ENCODE measurements at regions not wholly inside any gene's neighbourhood (a gene's known extent, or its start where the extent isn't known, plus 50 kb on each side); places are given as distances from the start of the nearest gene placed in this dataset.

DNA sequence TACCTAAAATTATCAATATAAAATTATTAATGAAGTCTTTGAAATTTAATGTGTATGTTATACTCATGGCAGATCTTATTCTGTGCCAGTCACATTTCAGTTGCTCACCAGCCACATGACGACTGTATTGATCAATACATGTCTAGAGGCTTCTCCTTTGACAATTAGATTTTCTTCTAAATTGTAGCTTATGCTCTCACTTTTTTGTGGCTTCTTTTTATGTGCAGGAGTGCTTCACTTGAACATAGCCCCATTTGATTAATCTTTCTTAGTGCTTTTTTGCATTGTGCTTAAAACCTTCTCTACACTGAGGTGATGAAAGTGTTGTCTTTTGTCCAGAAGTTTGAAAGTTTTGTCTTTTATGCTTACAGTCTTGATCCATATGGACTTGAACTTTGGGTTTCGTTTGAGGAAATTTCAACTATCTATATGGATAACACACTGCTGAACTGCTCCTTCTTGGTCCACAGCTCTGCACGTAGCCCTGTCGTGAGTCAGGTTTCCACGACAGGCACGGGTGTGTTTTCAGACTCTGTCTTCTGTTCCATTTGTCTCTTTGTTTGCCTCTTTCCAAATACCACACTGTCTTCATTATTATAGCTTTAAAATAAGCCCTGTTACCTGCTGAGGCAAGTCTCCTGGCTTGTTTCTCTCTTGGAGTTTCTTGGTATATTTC is 393.9 kb upstream of the CFAP20DC start:
- no peak for DNase-seq

DNA sequence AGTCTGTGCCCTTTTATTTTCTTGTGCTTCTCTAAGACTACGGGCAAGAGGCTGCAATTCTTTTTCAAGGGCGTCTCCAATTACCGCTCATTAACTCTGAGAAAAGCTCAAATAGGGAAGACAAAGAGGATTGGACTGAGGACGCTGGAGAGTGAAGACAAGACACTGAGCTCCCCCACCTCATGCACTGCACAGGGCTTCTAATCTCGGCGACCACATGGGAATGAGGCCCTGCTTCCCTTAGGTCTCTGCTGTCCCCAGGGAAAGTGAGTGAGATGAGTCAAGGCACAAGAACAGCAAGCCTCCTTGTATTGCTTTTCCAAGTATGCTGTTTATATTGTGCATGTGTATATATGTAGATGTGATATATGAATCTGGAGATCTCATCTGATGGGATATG is 392.2 kb upstream of the CFAP20DC start:
- DNase-seq: no peak

DNA sequence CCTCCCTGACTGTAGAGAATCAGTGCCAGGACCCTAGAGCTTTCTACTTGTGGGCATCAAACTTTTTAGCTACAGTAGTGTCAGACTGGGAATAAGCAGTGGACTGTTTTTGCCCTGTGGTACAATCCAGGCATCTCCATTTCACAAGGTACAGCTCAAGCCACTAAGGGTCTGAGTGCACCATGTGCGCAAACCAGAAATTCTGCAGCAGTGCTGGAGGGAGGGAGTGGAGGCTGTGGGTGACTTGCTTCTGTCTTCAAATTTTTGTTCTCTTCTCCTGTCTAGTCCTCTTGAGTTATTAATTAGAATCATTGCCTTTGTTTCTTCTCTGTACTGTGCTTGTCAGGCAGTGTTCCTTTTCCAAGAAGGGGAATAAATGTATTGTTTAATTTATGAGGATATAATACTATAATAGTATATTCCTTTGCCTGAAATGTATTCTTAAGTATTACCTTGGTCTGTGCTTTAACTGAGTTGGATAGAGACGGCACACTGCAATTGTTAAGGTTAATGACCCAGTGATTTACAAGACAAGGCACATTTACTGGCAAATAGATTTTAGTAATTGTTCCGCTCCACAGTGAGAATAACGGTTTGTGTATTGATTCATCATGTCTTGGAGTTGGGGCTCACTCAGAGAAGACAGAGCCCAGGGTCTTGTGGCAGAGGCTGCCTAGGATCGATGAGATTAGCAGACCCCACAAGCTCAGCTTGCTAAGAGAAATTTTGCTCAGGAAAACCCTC is 390.6 kb upstream of the CFAP20DC start:
- no peak for DNase-seq

DNA sequence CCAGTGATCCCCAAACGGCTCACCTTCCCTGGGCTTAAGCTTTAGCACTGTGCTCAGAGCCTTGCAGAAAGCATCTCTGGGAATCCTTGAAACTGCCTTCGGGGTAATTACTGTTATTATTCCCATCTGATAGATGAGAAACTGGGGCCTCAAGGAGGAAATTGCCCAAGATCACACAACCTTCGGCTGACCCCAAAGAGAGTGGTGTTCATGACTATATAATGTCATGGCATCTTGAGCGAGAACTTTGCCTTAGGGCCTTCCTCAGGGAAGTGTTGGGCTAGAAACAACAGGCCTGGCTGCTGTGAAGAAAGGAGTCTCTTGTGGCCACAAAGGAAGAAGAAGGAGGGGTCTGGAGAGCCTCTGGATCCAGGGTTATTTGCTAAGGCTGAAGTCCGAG is 388.7 kb upstream of the CFAP20DC start:
- no peak for DNase-seq

DNA sequence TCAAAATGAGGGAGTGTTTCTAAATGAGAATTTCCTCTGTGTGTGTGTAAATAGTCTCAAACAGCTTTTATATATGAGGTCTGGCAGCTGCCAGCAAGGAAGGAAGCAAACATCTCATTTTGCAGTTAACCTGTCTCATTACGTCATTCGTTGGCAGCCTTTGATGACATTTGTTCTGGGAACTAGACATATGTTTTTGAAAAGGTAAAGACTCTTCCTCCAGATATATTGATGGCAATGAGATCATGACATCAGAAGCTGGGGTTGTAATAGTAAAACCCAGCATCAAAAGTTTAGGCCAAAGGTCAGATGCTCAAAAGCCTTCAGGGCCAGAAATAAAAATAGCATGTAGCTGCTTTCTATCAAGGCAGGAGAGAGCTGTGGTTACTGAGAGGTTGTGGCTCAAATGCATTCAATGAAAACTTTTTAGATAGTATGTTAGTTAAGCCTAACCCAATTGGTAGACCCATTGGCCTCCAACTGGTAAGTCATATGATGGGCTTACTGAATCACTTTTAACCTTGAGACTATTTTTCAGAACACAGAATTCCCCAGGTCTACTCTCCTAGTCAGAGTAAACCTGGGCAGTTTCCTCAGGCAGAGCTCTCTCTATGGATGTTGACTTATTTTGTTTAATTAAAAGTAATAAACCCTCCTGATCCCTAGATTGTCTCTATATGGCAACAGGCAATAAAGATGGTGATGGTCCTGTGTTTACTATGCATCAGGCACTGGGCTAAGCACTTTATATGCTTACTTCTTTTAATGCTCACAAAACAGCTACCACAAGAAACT is 386.5 kb upstream of the CFAP20DC start:
- no peak for DNase-seq

DNA sequence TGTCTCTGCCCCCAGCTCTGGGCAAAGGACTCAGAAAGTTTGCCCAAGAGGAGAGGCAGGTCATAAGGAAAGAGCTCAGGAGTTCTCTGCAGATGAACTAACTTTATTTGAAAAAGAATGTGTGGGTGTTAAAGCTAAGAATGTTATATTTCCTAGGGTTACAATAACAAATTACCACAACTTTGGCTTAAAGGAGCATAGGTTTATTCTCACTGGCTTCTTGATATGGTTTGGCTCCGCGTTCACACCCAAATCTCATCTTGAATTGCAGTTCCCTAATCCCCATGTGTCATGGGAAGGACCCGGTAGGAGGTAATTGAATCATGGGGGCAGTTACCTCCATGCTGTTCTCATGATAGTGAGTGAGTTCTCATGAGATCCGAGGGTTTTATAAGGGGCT is 383.7 kb upstream of the CFAP20DC start:
- no peak for DNase-seq

DNA sequence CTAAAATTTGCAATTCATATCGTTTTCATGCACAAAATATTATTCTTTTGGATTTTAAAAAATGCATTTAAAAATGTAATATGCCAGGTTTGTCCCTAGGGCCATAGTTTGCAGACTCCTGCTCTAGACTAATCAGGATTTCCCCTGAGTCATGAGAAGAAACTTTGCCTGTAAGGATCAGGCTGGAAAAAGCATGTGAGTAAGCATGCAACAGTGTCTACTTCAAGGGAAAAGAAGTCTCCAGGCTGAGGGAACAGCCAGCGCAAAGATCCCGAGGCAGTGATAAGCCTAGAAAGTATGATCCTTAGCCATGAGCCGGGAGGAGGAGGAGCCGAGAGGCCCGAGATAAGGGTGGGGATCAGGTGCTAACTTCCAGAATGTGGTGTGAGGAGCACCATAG is 382.8 kb upstream of the CFAP20DC start:
- no peak for DNase-seq

DNA sequence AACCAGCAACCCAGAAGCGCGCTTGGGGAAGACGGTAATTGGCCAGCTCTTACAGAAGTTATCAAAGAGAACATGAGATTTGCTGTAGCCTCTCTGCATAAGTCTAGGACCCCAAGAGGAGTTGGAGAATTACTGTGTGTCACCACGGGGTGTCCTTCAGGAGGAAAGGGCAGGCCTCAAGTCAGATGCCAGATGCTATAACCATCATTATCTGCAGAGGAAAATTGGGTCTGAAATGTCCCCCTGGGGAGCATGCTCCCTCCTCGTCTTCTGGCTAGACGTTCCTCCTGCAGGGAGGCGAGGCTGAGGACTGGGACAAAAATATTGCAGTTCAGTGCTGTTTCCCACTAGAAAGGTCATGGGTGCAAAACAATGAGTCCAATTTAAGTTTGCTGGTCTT is 380.5 kb upstream of the CFAP20DC start:
- no peak for DNase-seq

DNA sequence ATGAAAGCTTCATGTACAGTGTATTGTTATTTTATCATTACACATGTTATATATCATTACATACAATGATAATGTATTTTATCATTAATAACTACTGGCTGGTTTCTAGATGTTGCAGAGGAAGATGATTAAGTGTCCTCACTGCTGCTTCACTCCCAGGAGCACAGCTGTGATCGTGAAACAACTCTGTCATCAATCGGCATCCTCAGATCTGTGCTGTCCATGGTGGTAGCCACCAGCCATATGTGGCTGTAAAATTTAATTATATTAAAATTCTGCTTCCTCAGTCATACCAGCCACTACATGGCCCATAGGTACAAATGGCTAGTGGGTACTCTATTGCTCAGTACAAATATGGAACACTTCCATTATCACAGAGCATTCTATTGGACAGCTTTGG is 379.4 kb upstream of the CFAP20DC start:
- no peak for DNase-seq

DNA sequence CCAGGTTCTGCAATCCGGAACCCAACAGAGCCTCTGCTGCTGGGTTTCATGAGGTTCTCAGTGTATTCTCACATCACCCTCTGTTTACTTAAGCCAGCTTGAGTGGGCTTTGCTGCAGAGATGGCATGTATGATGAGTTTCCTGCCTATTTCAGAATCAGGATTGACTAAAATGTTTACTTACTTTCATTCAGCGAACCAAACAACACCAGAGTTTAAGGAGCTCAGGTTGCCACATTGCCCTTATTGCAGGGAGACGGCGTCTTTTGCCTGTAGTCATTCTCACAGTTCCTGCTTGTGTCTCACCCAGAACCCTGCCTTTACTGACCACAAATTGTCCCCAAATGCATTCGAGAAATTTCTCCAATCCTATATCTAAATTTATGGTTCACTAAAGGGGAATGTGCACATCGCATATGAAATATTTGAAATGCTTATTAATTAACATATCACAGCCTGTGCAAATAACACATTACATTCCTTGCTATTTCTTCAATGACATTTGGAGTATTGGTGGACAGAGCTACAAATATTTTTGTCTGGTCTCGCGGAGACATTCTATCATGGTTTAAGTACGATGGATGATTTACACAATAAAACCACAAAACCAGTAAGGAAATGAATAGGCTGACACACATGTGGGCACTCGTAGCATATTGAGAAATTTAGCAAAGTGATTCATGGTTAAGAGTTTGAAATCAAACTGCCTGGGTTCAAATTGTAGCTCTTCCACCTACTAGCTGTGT is 377.2 kb upstream of the CFAP20DC start:
- no peak for DNase-seq

DNA sequence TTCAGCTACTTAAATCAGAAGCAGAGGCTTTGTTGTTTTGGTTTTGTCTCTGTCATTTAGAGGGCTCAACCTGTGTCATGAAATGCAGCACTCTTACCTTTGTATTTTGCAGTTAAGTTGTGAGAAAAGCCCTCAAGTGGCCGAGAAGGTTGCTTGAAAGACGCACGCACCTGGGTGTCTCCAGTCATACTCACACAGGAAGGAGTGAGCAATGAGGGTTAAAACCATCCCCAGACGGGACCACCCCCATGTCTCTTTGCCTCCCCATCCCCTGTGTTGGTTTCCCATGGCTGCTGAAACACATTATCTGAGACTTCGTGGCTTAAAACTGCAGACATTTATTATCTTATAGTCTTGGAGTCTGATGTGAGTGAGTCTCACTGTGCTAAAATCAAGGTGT is 376.1 kb upstream of the CFAP20DC start:
- no peak for DNase-seq

DNA sequence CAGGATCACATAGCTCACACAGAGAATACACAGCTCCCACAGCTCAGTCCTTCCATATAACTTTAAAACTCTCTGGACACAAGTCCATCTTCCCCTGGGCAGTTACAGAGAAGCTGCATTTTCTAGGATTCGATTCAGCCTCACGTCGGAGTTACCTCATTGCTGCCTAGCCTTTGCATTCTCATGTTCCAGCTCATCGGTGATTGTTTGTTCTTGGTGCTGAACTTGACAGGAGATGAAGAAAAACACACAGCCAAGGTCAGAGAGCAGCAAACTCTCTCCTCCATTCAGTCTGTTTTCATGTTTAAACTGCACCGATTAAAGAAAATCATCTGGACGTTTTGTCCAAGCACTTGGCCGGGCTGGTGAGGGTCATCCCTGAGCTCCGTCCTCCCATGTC is 375.5 kb upstream of the CFAP20DC start:
- DNase-seq: no peak

DNA sequence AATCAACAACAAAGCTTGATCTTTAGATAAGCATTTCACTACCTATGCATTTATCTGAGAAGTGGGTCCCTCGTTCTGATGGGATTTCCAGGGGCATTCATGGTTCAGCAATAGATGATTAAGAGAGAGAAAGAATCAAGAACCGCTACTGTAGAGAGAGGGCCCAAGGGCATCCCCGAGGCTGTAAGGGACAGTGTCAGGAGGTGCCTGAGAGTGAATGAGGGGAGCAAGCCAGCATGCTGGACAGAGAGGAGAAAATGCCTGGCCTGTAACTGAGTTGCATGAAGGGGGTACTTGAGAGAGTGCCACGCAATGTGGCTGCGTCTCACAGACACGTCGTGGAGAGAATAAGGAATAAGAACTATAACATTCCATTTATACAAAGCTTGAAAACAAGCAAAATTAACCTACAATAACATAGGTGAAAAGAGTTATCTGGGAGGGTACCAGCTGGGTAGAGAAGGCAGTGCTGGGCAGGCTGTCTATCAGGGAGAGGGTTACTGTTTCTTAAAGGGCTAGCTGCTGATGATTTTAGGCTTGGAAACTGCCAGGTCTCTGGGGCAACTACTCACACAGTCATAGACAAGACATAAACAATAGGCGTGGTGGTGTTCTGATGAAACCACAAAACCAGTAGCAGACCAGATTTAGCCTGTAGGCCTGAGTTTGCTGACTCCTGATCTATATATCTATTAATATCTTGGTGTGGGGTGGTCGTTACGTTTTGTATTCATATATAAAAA is 374.6 kb upstream of the CFAP20DC start:
- no peak for DNase-seq

DNA sequence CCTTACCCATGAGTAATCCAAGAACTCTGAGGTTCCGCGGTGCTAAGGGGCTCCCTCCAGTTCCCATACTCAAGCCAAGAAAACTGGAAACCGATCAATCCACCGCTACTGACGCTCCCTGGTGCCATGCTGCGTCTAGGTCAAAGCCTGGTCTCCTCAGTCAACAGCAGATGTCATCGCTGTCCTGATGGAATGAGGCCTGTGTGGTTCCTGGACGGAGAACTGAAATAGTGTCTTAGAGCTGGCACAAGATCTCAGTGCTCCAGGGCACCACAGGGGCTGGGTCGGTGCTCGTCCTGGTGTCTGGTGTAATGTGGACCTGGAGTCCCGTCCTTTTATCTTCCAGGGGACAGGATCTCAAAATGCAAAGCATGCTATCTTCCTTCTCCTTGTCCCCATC is 373.9 kb upstream of the CFAP20DC start:
- DNase-seq: no peak

DNA sequence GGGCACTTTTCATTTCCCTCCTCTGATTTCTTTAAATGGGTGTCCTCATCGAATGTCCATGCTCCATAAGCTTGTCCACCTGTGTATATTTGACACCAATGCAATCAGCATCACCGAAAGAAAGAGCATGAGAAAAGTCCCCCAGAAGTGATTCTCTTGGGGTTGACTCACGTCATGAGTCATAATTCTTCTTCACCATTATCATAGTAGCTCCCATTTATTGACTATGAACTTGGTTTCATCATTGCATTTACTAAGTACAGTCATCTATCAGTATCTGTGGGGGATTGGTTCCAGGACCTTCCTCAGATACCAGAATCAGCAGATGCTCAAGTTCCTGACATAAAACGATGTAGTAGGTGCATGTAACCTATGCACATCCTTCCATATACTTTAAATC is 372.5 kb upstream of the CFAP20DC start:
- no peak for DNase-seq

DNA sequence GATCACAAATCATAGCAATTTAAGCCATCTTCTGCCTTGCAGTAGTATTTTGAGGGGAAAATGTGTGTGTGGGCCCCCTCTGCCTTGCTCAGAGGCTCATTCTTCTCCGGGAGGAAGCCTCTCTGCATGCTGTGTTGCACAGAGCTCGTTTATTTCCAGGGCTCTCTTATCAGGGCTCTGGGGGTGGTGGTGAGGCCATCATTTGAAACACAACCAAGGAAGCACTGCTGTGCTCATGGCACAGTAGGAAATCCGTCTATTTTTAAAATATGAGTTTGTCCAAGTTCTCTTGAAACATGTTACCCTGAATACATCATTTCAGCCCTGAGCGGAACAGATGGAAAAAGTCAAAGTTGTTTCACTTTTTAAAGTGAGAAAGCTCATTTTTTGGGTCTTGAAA is 369.0 kb upstream of the CFAP20DC start:
- no peak for DNase-seq

DNA sequence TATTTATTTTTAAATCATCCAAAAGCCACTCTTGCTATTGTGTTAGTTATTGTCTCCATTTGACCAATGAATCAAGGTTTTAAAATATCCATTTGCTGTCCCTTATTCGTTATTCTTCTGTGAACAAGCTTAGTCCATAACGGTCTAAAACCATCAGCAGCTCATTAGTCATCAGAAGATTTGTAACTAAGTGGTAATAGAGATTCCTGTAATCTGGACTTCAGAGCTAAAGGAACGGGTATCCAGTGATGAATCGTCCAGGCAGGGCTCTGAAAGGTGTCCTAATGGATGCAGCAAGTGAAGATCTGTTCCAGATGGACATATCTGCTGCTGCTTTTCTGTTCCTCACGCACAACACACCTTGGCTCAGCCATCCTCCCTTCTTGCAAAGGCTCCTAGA is 362.7 kb upstream of the CFAP20DC start:
- no peak for DNase-seq

DNA sequence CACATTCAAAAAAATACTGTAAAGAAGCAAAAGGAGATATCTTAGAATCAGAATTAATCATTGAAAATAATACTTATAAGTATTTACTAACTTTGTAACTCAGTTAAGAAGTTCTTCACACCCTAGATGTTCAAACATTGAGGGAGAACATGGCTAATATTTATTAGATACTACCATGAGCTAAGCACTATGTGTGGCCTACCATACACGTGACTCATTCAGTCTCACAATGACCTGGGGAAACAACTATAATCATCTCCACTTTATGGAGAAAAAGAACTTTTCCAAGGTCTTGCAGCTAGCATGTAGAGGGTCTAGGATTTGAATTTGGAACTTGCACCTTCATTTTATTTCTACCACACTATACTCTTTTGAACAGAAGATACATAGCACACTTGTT is 361.9 kb upstream of the CFAP20DC start:
- no peak for DNase-seq

DNA sequence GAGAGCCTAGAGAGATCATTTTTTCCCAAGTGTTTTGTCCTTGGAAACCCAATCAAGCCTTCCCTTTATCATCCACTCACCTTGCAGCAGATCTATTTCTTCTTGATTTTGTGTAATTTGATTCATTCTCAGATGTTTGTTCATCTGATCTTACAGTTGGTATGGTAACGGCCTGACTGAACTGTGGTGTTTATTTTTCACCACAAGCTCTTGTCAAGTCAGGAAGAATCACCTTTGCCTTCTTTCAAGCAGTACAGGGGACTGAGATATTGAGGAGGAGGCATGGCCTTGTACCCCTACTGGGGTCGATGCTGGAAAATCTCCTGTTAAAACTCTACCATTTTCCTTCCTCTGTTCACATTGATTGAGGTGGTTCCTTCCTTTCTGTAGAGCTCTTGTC is 361.4 kb upstream of the CFAP20DC start:
- no peak for DNase-seq

DNA sequence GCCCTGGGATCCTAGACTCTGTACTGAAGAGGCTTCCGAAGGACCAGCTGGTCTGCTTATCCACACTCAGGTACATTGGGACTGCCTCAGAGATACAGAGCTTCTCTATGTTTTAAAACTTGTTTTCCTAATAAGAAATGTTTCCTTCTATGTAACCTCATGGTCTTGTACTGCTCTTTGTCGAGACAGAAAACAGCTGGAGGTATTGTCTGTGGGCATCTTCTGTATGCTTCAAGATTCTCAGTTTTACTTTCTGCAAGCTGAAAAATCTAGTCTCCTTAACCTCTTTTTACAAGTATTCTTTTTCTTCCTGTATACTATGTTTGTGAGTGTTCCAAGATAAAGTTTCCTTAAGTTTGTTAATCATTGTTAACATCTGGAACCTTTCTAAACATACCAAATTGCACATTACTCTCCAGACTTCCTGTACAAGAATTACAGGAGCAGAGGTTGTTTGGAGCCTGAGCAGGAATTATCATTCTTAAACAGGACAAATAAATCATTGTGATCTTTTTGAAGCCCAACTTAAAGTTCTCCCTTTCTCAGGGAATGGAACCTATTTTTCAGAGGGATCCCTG is 358.3 kb upstream of the CFAP20DC start:
- DNase-seq: no peak

DNA sequence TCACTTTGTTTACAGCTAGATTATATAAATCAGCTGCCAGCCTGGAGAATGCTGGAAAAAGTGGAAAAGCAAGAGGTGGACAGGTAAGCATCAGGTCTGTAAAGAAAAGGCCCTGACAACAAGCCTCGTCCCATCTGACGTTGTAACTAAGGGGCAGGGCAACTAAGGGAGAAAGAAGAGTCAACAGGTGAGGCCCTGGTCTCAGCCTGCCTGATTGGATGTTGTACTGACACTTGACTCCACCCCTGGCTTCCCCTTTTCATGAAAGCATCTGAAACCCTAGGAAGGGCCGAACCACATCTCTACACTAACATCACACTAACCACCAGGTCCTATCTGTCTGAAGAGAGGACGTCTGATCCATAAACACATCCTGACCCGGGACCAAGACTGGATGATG is 357.6 kb upstream of the CFAP20DC start:
- DNase-seq: no peak

DNA sequence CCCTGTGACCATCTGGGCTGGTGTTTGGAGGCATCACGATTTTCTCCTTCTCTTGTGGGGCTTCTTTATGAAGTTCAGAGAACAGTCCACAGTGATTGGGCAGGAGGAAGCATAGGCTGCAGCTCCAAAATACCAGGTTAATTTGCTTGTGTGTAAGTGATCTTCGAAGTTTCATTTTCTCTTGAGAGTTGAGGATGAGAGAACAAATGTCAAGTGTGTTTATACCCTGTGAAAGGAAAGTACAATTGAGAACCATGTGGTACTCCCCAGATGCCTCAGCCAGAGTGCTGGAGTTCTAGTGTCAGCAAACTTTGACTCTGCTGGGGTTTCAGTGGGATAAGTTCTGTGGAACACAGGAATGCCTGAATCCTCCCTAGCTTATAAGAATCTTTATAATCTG is 357.1 kb upstream of the CFAP20DC start:
- no peak for DNase-seq
